ENCODE measurements at regions not wholly inside any gene's neighbourhood (a gene's known extent, or its start where the extent isn't known, plus 50 kb on each side); places are given as distances from the start of the nearest gene placed in this dataset.
"Not testable (repeated sequence)": the region's sequence is repeated elsewhere in the genome, so short reads cannot be mapped to it uniquely, and the experiment has no call there.

DNA sequence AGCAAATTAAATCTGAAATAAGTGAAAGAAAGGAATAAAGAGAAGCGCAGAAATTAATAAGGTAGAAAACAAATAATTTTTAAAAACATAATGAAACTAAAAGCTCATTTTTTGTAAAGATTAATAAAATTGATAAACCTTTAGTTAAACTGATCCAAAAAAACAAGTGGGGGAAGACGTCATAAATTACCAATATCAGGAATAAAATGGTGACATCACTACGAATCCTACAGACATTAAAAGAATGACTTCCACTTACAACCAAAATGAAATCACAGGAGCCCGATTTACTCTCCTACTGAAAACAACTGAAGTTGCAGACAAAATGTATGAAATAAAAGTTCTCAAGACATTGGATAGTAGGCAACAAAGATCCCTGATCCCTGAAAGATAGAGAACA is 68.1 kb upstream of the IFFO2 start:
- no peak for DNase-seq

DNA sequence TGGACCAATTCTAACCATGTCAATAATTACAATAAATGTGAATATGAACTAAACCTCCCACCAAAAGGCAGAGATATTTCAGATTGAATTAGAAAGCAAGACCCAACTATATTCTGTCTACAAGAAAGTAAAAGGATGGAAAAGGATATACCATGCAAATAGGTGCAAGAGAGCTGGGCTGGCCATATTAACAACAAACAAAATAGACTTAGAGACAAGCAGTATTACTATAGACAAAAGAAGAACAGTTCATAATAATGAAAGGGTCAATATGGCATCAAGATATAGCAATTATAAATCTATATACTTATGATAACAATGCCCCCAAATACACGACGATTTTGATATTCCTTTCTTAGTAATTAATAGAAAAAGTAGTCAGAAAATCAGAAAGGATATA is 67.3 kb upstream of the IFFO2 start:
- no peak for DNase-seq

- DNase-seq, result no peak
Observed at GRCh38 chr1:19021845-19022244, 65.4 kb upstream of the IFFO2 start.

DNA sequence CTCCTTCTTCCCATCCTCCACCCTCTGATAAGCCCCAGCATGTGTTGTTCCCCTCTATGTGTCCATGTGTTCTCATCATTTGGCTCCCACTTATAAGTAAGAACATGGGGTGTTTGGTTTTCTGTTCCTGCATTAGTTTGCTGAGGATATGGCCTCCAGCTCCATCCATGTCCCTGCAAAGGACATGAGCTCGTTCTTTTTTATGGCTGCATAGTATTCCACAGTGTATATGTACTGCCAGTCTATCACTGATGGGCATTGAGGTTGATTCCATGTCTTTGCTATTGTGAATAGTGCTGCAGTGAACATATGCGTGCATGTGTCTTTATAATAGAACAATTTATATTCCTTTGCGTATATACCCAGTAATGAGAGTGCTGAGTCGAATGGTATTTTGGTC is 62.8 kb upstream of the IFFO2 start:
- not testable (repeated sequence) for DNase-seq

DNA sequence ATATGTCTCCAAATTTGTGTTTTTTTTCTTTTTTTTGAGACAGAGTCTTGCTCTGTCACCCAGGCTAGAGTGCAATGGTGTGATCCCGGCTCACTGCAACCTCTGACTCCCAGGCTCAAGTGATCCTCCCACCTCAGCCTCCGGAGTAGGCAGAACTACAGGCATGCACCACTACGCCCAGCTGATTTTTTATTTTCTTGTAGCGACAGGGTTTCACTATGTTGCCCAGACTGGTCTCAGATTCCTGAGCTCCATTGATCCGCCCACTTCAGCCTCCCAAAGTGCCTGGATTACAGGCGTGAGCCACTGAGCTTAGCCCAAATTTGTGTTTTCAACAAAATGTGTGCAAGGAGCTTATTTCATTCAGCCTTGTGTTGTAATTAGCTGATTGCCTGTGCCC is 59.0 kb upstream of the IFFO2 start:
- DNase-seq, result no peak

DNA sequence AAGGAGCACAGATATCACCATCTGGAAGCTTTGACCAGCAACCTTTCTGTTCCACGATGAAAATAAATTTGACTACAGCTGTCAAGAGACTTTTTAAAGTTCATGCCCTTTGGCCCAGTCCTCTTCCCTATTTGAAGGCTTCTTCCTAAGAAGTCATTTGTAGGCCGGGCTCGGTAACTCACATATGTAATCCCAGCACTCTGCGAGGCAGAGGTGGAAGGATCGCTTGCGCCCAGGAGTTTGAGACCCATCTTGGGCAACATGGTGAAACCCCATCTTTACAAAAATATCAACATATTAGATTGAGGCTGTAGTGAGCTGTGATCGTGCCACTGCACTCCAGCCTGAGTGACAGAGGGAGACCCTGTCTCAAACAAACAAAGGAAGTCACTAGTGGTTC is 58.3 kb upstream of the IFFO2 start:
- no peak for DNase-seq

DNA sequence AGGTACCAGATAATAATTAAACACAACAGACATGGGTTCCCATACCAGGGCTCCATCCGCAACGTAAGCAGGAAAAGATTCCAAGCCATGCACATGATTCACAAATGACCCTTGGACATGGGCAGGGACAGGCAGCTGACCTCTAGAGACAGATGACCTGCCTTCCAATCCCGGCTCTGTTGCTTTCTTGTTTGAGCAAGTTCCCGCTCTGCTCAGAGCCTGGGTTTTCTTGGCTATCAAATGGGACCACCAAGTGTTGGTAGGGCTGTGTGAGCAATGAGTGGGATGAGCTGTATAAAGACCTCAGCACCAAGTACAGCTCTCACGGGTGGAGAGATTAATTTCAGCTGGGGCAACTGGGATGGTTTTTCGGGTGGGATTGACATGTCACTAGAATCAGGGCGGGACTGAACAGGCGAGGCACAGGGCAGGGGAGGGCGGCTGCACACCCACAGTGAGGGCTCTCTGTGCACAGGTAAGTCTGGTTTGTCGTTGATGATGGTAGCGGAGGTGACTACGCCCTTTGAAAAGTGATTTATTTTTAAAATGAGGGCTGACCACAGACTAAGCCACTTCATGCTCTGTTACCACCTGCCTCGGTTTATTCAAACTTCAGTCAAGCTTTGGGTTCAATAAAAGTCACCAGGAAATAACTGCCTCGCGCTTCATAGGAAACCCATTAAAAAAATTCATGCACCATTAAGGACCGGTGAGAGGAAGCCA is 57.5 kb upstream of the IFFO2 start:
- DNase-seq, result no peak

GRCh38 chr1:19011845-19012231 is 55.4 kb upstream of the IFFO2 start:
- DNase-seq, result no peak

DNA sequence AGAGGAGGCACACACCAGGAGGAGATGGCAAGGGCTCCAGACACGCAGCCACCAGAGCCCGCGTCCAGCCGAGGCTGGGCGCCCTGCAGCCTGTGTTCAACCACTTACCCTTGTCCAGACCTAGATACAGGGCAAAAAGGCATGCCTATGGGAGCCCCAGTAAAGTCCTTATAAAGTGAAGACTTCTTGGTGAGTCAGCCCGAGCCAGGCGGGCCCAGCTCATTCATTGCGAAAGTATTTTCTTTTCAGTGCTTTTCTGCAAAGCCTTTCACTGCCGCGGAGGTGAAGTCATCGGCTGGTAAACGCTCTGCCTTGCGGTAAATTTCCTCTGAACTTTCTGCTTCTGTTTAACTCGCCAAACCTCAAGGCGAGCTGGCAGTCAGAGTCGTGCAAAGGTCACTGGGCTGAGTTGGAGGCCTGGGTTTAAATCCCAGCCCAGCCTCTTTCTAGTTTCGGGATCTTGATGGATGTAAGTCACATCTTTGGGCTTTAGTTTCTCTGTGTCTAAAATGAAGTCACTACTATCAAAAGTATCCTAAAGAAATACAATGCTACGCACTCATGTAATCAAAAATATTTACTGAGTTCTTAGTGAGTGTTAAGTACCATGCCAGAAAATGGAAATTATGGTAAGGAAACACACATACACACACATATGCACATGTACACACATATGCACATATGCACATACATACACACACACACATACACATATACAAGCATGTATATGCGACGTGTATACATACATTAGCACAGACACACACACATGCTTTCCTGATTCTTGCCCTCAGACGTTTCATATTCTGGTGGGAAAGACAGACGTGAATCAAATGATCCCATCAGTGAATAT is 54.7 kb upstream of the IFFO2 start:
- peak; percentile 59 for DNase-seq

GRCh38 chr1:19010503-19010902 is 54.0 kb upstream of the IFFO2 start:
- DNase-seq, result no peak

DNA sequence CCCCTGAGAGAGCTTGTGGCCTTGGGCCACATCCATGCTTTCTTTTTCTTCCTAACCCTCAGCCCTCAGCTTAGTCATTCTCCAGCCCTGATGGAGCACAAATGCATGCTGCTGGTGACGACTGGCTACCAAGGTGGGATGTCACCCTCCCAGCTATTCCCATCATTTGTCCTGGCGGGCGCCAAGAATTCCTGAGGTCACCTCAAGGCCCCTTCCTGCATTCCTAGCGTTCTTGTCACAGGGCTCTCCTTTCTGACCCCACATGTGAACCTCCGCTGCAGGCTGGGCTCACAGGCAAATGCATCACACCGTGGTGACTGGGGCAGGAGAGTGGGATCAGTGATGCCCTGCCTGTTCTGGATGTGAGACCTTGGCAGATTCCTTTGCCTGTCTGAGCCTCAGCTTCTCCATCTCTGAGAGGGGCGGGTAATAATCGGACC is 53.4 kb upstream of the IFFO2 start:
- DNase-seq, result no peak

GRCh38 chr1:19009126-19009881 is 52.8 kb upstream of the IFFO2 start:
- DNase-seq, result no peak

GRCh38 chr1:19007491-19008441 is 51.3 kb upstream of the IFFO2 start:
- DNase-seq, result no peak

DNA sequence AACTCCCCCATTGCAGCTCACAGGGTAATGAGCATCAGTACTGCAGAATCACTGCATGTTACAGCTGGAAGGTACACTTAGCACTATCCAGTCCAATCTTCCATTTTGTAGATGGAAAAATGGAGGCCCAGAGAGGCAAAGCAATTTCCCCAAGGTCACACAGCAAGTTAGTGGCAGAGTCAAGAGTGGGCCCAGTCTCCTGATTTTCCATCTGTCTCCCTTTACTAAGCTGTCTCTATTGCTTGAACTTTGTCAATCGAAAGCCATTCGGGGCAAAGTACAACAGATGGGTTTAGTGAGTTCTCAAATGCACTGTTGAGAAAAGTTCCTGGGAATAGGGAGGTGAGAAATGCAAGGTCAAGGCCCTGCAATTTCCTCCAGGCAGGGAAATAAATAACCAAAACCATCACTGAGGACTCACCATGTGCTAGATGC is 50.4 kb upstream of the IFFO2 start:
- DNase-seq, result no peak
